ENCODE measurements at regions not wholly inside any gene's neighbourhood (a gene's known extent, or its start where the extent isn't known, plus 50 kb on each side); places are given as distances from the start of the nearest gene placed in this dataset.

DNA sequence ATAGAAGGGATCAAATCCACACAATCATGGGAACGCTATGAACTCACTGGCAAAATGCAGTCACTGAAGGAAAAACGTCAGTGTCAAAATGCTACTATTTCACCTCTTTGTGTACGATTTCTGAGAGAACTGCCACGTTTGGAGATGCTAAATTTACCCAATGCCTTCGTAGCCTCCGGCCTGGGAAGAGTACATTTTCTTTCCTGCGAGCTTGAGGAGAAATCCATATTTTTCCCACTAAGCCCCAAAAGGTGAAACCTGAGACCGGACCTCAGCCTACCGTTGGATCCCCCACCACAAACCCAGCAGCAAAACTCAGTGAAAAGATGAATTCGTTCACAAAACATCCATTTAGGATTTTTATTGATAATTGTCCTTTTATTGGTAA lies 131.7 kb downstream of the GPX5 start:
- intact Hi-C loops (cut with DNase I), result loop anchor here (5.0 kb wide), 1 partner anchor 180 kb away; no protein-coding TSS in a partner anchor
- Histone ChIP-seq H3K36me3 (no peaks in the 10 kb centered on the region), H3K4me3 (peak overlapping the region; percentile 48 to 60), H3K9me3 (no peaks in the 10 kb centered on the region), H3K4me1 (no peaks in the 10 kb centered on the region), H3K27ac (no peak overlapping the region), H3K27me3 (no peaks in the 10 kb centered on the region)
- DNase-seq (ENCODE audit: low spot score in 2 of 2), result no peak
- TF ChIP-seq, protein P1, sequence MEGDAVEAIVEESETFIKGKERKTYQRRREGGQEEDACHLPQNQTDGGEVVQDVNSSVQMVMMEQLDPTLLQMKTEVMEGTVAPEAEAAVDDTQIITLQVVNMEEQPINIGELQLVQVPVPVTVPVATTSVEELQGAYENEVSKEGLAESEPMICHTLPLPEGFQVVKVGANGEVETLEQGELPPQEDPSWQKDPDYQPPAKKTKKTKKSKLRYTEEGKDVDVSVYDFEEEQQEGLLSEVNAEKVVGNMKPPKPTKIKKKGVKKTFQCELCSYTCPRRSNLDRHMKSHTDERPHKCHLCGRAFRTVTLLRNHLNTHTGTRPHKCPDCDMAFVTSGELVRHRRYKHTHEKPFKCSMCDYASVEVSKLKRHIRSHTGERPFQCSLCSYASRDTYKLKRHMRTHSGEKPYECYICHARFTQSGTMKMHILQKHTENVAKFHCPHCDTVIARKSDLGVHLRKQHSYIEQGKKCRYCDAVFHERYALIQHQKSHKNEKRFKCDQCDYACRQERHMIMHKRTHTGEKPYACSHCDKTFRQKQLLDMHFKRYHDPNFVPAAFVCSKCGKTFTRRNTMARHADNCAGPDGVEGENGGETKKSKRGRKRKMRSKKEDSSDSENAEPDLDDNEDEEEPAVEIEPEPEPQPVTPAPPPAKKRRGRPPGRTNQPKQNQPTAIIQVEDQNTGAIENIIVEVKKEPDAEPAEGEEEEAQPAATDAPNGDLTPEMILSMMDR (IDR thresholded peaks at IDR 0.05), result no peak

GRCh38 chr6:28657769-28658465 lies 132.2 kb downstream of the GPX5 start:
- no peaks in the 10 kb centered on the region for H3K27me3 ChIP-seq
- peak overlapping the region; percentile 48 to 60 for H3K4me3 ChIP-seq
- no peak overlapping the region for H3K27ac ChIP-seq
- DNase-seq (ENCODE audit: low spot score in 2 of 2), result no peak
- intact Hi-C loops (cut with DNase I), result loop anchor here (2.0 to 5.0 kb wide), 2 partner anchors 179 to 327 kb away; no protein-coding TSS in a partner anchor
- H3K36me3 ChIP-seq, result no peaks in the 10 kb centered on the region
- no peaks in the 10 kb centered on the region for H3K9me3 ChIP-seq
- H3K4me1 ChIP-seq, result no peaks in the 10 kb centered on the region
- TF ChIP-seq, protein P1 (IDR thresholded peaks at IDR 0.05), result no peak

GRCh38 chr6:28658475-28659249 lies 133.0 kb downstream of the GPX5 start:
- Histone ChIP-seq H3K4me1 (no peaks in the 10 kb centered on the region), H3K9me3 (no peaks in the 10 kb centered on the region), H3K27me3 (no peaks in the 10 kb centered on the region), H3K4me3 (peak overlapping the region; percentile 48 to 60), H3K36me3 (no peaks in the 10 kb centered on the region), H3K27ac (no peak overlapping the region)
- TF ChIP-seq, protein P1 (IDR thresholded peaks at IDR 0.05), result no peak
- no peak for DNase-seq (ENCODE audit: low spot score in 2 of 2)
- intact Hi-C loops (cut with DNase I), result loop anchor here (2.0 to 5.0 kb wide), 2 partner anchors 179 to 326 kb away; no protein-coding TSS in a partner anchor

GRCh38 chr6:28659250-28659566 lies 133.5 kb downstream of the GPX5 start:
- TF ChIP-seq, protein P1 (IDR thresholded peaks at IDR 0.05), result no peak

GRCh38 chr6:28661097-28661713 lies 135.5 kb downstream of the GPX5 start:
- no peaks in the 10 kb centered on the region for H3K9me3 ChIP-seq
- no peak overlapping the region for H3K4me3 ChIP-seq
- TF ChIP-seq, protein P1 (IDR thresholded peaks at IDR 0.05), result no peak
- no peak overlapping the region for H3K27ac ChIP-seq
- intact Hi-C loops (cut with DNase I), result no loop called here
- no peak for DNase-seq (ENCODE audit: low spot score in 2 of 2)
- no peaks in the 10 kb centered on the region for H3K36me3 ChIP-seq
- H3K27me3 ChIP-seq, result no peaks in the 10 kb centered on the region
- H3K4me1 ChIP-seq, result no peaks in the 10 kb centered on the region

More at GRCh38 chr6:28659250-28659566, 133.5 kb downstream of the GPX5 start:
- Histone ChIP-seq H3K4me1 (no peaks in the 10 kb centered on the region), H3K9me3 (no peaks in the 10 kb centered on the region), H3K36me3 (no peaks in the 10 kb centered on the region), H3K4me3 (peak overlapping the region; percentile 48 to 60), H3K27ac (no peak overlapping the region), H3K27me3 (no peaks in the 10 kb centered on the region)
- DNase-seq (ENCODE audit: low spot score in 2 of 2), result no peak
- intact Hi-C loops (cut with DNase I), result loop anchor here (2.0 to 5.0 kb wide), 2 partner anchors 178 to 326 kb away; no protein-coding TSS in a partner anchor

Data from ascending aorta (tissue), 2 donors.